SW480 (cell line): ENCODE measurements at regions not wholly inside any gene's neighbourhood (a gene's known extent, or its start where the extent isn't known, plus 50 kb on each side); places are given as distances from the start of the nearest gene placed in this dataset.

Experiments
- DNase-seq: peaks from one replicate; pipeline ENCODE4 v3.0.0-alpha.2; 2016; ENCODE audit warnings: low spot score

- DNase-seq: no peak
Measured at GRCh38 chr6:149184523-149184922, 133.0 kb upstream of the TAB2 start.

DNA sequence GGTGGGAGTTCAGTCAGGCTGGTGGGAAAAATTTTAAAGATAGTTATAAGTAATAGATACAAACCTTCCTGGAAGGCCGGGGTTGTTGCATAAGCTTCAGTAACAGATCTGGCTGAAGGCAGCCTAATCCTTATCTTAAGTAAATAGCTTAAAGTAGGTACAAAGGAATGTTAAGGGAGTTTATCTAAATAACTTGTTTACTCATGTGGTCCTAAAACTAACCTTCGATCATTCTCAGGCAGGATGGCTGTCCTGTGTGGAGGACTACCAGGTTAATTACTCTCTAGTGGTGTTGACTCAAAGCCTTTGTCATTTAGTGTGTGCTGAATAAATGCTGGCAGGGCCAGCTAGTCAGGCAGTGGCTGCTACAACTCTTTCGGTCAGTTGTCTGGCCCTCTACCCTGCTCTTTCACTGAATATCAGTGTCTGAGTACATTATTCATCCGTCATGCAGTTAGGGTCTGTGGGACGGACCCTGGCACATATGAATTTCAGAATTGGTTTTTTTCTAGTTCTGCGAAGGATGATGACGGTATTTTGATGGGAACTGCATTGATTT lies 131.6 kb upstream of the TAB2 start:
- DNase-seq: no peak

DNA sequence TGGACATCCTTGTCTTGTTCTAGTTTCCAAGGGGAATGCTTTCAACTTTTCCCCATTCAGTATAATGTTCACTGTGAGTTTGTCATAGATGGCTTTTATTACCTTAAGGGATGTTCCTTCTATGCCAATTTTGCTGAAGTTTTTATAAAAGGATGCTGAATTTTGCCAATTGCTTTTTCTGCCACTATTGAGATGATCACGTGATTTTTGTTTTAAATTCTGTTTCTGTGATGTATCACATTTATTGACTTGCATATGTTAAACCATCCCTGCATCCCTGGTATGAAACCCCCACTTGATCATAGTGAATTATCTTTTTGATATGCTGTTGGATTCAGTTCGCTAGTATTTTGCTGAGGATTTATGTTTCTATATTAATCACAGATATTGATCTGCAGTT lies 130.6 kb upstream of the TAB2 start:
- DNase-seq: no peak

DNA sequence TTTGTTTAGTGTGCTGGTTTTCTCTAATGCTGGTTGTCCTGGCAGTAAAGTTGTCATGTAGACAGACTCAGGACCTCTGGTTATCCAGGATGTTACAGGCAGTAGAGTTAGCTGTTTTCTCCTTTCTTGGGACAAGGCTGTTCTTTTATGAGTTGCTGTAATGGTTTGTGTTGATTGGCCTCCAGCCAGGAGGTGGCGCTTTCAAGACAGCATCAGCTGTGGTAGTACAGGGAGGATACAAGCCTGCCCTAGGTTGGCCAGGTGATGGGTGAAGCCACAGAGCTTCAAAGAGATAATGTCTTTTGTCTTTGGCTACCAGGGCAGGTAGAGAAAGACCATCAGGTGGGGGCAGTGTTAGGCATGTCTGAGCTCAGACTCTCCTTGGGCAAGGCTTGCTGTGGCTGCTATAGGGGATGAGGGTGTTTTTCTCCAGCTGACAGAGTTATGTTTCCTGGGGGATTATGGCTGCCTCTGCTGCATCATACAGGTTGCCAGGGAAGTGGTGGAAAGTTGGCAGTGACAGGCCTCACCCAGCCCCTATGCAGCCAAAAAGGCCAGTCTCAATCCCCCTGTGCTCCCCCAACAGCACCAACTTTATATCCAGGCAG lies 127.2 kb upstream of the TAB2 start:
- DNase-seq: peak; percentile 20

DNA sequence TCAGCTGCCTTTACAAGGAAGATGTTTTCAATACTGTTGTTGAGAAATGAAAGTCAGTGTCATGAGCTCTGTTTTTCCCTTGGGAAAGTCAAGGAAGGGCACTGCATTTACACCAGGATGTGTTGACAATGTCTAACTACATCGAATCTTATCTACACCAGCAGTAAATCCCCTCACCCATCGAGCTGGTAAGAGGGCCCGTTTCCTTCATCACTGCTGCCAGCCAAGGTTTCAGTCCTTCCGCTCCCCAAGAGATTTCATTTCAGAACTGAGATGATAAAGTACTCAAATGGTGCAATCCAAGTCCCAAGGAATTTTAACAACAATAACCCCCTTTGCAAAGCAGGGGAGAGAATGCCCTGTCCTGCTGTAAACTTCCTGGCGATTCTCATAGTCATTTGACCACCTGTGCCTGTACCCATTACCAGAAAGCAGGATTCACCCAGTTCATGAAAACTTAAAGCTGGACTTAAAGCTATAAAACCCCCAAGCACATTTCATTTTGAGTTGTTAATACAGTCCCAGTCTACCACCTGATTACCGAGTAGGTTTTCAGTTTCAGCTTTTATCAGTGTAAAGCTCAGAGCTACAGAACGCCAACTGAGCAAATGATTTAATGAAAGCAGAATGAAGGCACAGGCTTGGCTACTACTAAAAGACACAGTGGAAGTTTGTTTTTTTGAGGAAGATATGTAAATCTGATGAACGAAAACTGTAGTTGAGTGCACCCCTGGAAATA lies 122.5 kb upstream of the TAB2 start:
- no peak for DNase-seq

DNA sequence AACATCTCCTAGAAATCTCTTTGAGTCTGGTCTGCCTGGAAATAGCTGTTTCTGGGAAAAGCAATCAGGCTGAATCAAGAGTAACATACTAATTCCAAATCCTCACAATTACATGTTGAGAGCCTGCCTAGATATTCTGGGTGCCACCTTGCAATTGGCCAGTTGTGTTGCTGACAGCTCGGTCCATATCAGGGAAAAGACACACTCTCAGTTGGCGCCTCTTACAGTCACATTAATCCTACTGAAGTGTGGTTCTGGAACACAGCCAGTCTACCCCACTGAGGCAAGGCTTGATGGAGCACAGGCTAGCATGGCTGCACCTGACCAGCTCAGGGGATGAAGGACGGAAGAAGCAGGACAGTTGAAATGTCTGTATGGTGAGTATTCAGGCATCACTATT lies 121.4 kb upstream of the TAB2 start:
- no peak for DNase-seq

DNA sequence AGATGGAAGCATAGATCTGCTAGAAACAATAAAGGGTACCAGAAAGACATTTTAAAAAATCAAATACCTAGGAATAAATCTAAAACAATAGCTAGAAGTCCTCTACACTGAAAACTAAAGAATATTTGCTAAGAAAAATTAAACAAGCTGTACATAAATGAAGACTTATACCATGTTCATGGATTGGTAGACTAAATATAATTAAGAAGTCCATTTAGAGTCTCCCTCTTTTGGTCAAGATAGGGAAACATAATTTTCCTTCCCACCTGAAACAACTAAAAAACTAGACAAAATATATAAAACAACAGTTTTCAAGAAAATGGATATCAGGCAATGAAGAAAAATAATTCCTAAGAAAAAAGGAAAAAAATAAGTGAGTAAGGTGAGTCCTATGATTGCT lies 120.0 kb upstream of the TAB2 start:
- no peak for DNase-seq

DNA sequence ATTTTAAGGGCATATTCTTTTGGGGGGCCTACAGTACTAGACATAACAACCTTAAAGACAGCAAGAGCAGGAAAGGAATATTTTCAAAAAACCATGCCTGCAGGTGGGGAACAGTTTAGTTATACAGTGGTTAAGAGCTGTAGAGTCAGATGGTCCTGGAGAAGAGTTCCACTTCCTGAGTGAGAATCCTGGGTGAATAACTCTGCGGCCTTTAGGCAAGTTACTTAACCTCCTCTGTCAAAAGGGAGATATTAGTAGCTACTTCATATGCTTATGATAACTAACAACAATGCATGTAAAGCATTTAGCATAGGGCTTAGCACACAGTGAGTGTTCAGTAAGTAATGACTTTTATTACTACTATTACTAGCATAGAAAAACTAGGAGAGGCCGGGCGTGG lies 119.2 kb upstream of the TAB2 start:
- no peak for DNase-seq

- DNase-seq: no peak
Measured at GRCh38 chr6:149200282-149200945, 117.1 kb upstream of the TAB2 start.

- no peak for DNase-seq
Measured at GRCh38 chr6:149201068-149201655, 116.3 kb upstream of the TAB2 start.

- DNase-seq: no peak
Measured at GRCh38 chr6:149202100-149202499, 115.4 kb upstream of the TAB2 start.

DNA sequence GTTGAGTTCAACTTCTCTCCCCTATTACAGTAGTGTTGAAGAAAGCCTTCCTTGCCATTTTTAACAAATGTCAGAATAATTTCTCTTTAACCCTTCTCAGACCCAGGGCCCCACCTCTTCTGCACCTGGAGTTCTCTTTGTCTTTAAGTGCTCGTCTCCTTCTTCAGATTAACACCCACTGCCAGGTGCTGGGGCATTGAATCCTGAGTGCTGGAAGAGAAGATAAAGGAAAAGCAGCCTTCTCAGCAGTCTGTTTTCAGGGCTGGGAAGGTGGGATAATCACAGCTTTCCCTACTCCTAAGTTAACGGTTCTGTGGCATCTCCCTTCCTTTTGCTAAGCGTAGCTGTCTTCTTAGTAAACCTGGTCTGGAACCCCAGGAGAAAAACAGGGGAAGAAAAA lies 114.6 kb upstream of the TAB2 start:
- DNase-seq: no peak

- DNase-seq: no peak
Measured at GRCh38 chr6:149203509-149203908, 114.0 kb upstream of the TAB2 start.

DNA sequence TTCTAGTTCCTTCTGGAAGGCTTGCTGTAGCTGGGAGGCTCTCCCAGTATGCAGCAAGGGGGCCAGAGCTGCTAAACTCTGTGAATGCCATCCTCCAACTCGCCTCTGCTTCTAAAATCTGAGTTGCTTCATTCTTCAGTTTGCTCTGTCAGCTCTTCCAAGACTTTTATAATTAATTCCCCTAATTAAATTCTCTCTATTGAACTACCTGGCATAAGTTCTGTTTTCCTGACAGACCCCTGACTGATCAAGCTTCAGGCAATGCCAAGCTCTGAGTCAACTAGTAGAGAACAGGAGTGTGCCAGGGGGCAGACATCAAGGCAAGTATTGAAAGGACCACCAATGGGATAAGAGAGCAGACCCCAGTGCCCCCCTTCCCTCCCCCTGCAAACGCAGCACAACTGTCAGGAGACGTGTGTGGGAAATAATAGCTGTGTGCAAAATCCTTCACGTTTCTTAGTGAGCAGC lies 109.3 kb upstream of the TAB2 start:
- DNase-seq: no peak

DNA sequence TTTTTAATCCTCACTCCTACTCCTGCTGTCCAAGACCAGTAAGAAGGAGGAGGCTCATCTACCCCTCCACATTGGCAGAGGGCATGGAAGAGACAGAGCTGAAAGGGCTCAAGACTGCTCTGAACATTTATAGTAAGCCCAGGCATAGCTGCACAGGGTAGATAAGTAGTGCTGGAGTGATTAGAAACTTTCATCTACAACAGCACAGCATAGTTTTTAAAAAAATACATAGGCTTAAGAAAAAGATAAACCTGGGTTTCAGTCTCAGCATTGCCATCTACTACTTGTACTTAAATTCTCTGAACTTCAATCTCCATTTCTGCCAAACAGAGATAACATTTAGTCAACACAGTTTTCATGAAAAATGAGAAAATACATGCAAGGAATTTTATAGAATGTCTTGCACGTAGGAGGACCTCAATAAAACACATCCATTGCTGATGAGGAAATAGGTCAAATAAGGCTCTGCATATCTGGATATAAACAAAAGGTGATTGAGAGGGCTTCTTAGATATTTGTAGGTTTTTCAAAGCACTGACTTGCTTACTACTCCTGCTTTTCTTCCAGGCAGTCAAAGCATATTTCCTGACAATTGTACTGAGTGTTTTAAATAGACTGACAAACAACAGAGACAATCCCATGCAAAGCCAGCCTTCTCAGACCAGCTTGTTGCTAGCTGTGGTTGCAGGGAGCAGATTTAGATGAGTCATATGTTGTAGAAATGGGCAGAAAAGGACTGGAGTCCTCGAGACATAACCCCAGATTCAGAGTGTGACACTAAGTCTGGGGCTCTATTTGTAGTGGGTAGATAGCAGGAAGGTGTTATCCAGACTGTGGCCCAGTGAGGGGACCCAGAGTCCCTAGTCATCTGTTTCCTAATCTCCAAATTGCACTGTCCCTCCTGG lies 107.4 kb upstream of the TAB2 start:
- no peak for DNase-seq

- no peak for DNase-seq
Measured at GRCh38 chr6:149211046-149211571, 106.4 kb upstream of the TAB2 start.

DNA sequence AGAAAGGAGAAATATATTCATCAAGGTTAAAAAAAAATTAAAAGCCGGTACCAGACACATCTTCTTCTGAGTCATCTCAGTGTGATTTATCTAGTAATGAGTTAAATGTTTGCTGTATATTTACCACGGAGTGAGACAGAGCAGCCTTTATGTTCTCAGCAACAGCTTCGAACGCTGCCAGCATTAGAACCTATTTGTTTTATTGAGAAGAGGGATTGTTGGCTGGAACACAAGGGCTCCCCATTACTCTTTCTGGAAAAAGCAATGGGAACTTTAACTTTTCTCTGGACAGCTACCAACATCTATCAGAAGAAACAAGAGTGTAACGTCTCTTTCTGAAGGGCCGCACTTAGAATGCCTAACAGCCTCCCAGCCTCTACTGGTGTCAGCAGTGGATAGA lies 105.3 kb upstream of the TAB2 start:
- no peak for DNase-seq

DNA sequence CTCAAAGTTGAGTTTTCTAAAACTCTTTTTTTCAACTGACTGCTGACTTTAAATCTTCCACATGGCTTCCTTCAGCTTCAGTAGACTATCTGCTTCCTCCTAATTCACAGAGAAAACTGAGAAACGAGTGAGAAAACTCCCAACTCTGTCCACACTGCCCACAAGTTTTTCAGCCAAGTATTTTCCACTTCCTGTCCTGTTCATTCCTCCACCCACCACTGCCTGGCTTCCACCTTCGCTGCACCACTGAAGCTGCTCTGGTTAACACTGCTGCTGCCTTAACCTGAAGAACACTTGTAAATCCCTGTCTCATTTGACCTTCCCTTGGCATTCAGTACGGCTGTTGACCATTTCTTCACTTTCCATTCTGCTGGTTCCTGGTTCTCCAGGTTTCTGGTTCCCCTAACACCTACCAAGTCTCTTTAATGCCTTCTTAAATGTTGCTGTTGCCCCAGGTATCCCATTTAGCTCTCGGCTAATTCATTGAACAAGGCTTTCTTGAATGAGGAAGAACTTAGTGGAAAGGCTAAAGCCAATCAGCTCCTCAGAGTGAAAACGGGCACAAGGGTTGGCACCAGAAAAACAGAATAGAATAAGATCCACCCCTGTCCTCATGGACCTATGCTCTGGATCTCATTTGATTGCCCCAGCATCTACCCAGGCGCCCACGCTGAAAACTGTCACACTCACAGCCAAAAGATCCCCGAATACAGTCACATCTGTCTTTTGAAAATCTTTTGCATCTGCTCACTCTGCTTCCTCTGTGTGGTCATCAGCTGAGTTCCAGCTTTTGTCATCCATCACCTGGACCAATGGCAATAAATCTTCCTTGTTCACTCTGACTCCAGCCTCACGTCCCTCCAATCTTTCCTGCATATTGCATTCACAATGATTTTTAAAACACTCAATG lies 104.4 kb upstream of the TAB2 start:
- DNase-seq: no peak

DNA sequence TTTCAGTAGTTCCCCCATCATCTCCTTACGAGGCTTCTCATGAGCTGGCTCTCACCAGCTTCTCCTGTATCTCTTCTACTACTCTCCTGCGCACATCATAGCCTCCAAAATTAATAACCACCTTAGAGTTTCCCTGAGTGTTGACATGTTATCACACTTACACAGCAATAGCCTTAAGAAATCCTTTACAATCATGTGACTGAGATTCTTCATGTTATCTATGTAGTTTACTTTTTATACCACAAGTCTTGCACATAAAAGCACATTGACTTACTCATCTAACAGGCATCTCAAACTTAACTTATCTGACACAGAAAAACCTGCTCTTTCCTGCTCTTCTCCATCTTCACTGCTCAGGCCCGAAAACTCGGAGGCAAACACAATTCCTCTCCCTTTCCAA lies 103.7 kb upstream of the TAB2 start:
- no peak for DNase-seq

- no peak for DNase-seq
Measured at GRCh38 chr6:149216459-149216858, 101.1 kb upstream of the TAB2 start.
